Astrocyte (in vitro differentiated cells and primary cell): ENCODE measurements at regions not wholly inside any gene's neighbourhood (a gene's known extent, or its start where the extent isn't known, plus 50 kb on each side); places are given as distances from the start of the nearest gene placed in this dataset.

Experiments
- DNase-seq: peaks from one replicate; pipeline ENCODE4 v3.0.0-alpha.2; 2010; ENCODE audit warnings: low read depth
- FAIRE-seq: peaks from 2 replicates; lab custom pipeline; 2011; peaks lifted over from hg19 to GRCh38; lab: Jason Lieb, UNC
- H2AFZ ChIP-seq: 2 replicates; pipeline ENCODE4 v1.6.0; 2012; ENCODE audit warnings: low read depth, low read length, inconsistent platforms
- H3K27ac ChIP-seq: 2 replicates; pipeline ENCODE4 v1.5.1; 2011; ENCODE audit warnings: low read depth, low read length, inconsistent platforms
- H3K27me3 ChIP-seq: 2 replicates; pipeline ENCODE4 v1.6.0; 2011; ENCODE audit warnings: low read length, inconsistent platforms; ENCODE audit not compliant: insufficient read depth
- H3K36me3 ChIP-seq: 2 replicates; pipeline ENCODE4 v1.5.1; 2011; ENCODE audit warnings: low read length, inconsistent platforms; ENCODE audit not compliant: insufficient read depth
- H3K4me1 ChIP-seq: 2 replicates; pipeline ENCODE4 v1.5.1; 2011; ENCODE audit warnings: low read length, inconsistent platforms; ENCODE audit not compliant: insufficient read depth
- H3K4me2 ChIP-seq: 2 replicates; pipeline ENCODE4 v1.6.0; 2012; ENCODE audit warnings: low read length, inconsistent platforms
- H3K4me3 ChIP-seq: 2 replicates; pipeline ENCODE4 v1.5.1; 2011; ENCODE audit warnings: low read depth, mild to moderate bottlenecking, low read length, inconsistent platforms; ENCODE audit not compliant: insufficient read depth
- H3K79me2 ChIP-seq: 2 replicates; pipeline ENCODE4 v1.6.0; 2012; ENCODE audit warnings: mild to moderate bottlenecking, low read length, inconsistent platforms; ENCODE audit not compliant: insufficient read depth
- H3K9ac ChIP-seq: 2 replicates; pipeline ENCODE4 v1.6.0; 2012; ENCODE audit warnings: mild to moderate bottlenecking, low read length, inconsistent platforms
- H3K9me3 ChIP-seq: 2 replicates; pipeline ENCODE4 v1.5.1; 2012; ENCODE audit warnings: low read depth, mild to moderate bottlenecking, low read length, inconsistent platforms; ENCODE audit not compliant: insufficient read depth
- H4K20me1 ChIP-seq: 2 replicates; pipeline ENCODE4 v1.6.0; 2012; ENCODE audit warnings: low read length, inconsistent platforms; ENCODE audit not compliant: insufficient read depth
- H3K27ac Mint-ChIP-seq: one replicate; pipeline ENCODE4 v1.8.0; 2021; ENCODE audit warnings: mild to moderate bottlenecking, mixed read lengths; ENCODE audit not compliant: unreplicated experiment
- H3K27me3 Mint-ChIP-seq: one replicate; pipeline ENCODE4 v1.8.0; 2021; ENCODE audit warnings: low read depth, mixed read lengths; ENCODE audit not compliant: unreplicated experiment
- H3K36me3 Mint-ChIP-seq: one replicate; pipeline ENCODE4 v1.8.0; 2021; ENCODE audit warnings: low read depth, mixed read lengths; ENCODE audit not compliant: unreplicated experiment
- H3K4me1 Mint-ChIP-seq: one replicate; pipeline ENCODE4 v1.8.0; 2021; ENCODE audit warnings: low read depth, mixed read lengths; ENCODE audit not compliant: unreplicated experiment
- H3K4me3 Mint-ChIP-seq: one replicate; pipeline ENCODE4 v1.8.0; 2021; ENCODE audit warnings: mild to moderate bottlenecking, moderate library complexity, mixed read lengths; ENCODE audit not compliant: unreplicated experiment
- H3K9me3 Mint-ChIP-seq: one replicate; pipeline ENCODE4 v1.8.0; 2021; ENCODE audit warnings: mild to moderate bottlenecking, mixed read lengths; ENCODE audit not compliant: unreplicated experiment
- EZH2 ChIP-seq: IDR thresholded peaks from 2 replicates; pipeline ENCODE4 v1.6.1; 2012; ENCODE audit warnings: mild to moderate bottlenecking, low read length, inconsistent platforms; ENCODE audit not compliant: insufficient read depth
- TF ChIP-seq, protein P1 (sequence below): IDR thresholded peaks from 2 replicates; pipeline ENCODE4 v1.5.1; 2011; ENCODE audit warnings: low read depth, mild to moderate bottlenecking, inconsistent platforms, low read length, moderate library complexity; ENCODE audit not compliant: insufficient read depth

GRCh38 chr13:78067290-78067689 lies 148.7 kb upstream of the EDNRB start:
- no peaks in the 10 kb centered on the region for H3K9me3 ChIP-seq
- H3K36me3 Mint-ChIP-seq = no peaks in the 10 kb centered on the region
- DNase-seq (no peak), FAIRE-seq (no peak)
- H2AFZ ChIP-seq = no peak overlapping the region
- H3K79me2 ChIP-seq = no peaks in the 10 kb centered on the region
- H3K36me3 ChIP-seq = no peaks in the 10 kb centered on the region
- no peaks in the 10 kb centered on the region for H4K20me1 ChIP-seq
- no peak overlapping the region for H3K9ac ChIP-seq
- H3K9me3 Mint-ChIP-seq = peaks cover 4% of the 10 kb centered on the region
- no peaks in the 10 kb centered on the region for H3K4me1 Mint-ChIP-seq
- no peak overlapping the region for H3K4me3 Mint-ChIP-seq
- no peaks in the 10 kb centered on the region for H3K27me3 Mint-ChIP-seq
- TF ChIP-seq, protein P1, sequence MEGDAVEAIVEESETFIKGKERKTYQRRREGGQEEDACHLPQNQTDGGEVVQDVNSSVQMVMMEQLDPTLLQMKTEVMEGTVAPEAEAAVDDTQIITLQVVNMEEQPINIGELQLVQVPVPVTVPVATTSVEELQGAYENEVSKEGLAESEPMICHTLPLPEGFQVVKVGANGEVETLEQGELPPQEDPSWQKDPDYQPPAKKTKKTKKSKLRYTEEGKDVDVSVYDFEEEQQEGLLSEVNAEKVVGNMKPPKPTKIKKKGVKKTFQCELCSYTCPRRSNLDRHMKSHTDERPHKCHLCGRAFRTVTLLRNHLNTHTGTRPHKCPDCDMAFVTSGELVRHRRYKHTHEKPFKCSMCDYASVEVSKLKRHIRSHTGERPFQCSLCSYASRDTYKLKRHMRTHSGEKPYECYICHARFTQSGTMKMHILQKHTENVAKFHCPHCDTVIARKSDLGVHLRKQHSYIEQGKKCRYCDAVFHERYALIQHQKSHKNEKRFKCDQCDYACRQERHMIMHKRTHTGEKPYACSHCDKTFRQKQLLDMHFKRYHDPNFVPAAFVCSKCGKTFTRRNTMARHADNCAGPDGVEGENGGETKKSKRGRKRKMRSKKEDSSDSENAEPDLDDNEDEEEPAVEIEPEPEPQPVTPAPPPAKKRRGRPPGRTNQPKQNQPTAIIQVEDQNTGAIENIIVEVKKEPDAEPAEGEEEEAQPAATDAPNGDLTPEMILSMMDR = no peak
- no peak for TF ChIP-seq EZH2
- H3K4me1 ChIP-seq = no peaks in the 10 kb centered on the region
- H3K27me3 ChIP-seq = no peaks in the 10 kb centered on the region
- no peak overlapping the region for H3K27ac ChIP-seq
- H3K4me2 ChIP-seq = no peak overlapping the region
- no peak overlapping the region for H3K4me3 ChIP-seq
- H3K27ac Mint-ChIP-seq = no peak overlapping the region

DNA sequence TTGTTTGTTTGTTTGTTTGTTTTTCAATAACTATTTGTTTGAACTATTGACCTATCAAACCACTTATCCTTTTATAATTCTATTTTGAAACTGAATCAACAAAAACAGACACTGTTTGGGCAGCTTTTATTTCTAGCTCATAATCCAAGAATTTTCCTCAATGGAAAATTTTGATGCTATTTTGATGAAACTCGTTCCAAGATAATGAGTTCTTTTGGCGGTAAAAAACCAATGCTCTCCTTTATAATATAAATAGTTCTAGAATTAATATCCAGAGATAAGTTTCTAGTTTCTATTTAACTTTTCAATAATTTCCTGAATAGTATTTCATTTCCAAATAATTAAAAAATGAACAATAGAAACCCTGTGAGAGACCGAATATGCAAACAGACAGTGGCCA lies 146.5 kb upstream of the EDNRB start:
- H3K27me3 ChIP-seq = no peaks in the 10 kb centered on the region
- H3K4me2 ChIP-seq = no peak overlapping the region
- Mint-ChIP-seq H3K4me1 (no peaks in the 10 kb centered on the region), H3K36me3 (no peaks in the 10 kb centered on the region), H3K9me3 (peaks cover 5% of the 10 kb centered on the region), H3K27ac (no peak overlapping the region), H3K27me3 (no peaks in the 10 kb centered on the region), H3K4me3 (no peak overlapping the region)
- H4K20me1 ChIP-seq = no peaks in the 10 kb centered on the region
- H2AFZ ChIP-seq = no peak overlapping the region
- FAIRE-seq = no peak
- no peak overlapping the region for H3K4me3 ChIP-seq
- H3K36me3 ChIP-seq = no peaks in the 10 kb centered on the region
- H3K79me2 ChIP-seq = no peaks in the 10 kb centered on the region
- no peaks in the 10 kb centered on the region for H3K4me1 ChIP-seq
- no peaks in the 10 kb centered on the region for H3K9me3 ChIP-seq
- H3K27ac ChIP-seq = no peak overlapping the region
- DNase-seq = no peak
- TF ChIP-seq, protein P1 = no peak
- TF ChIP-seq EZH2 = no peak
- no peak overlapping the region for H3K9ac ChIP-seq

DNA sequence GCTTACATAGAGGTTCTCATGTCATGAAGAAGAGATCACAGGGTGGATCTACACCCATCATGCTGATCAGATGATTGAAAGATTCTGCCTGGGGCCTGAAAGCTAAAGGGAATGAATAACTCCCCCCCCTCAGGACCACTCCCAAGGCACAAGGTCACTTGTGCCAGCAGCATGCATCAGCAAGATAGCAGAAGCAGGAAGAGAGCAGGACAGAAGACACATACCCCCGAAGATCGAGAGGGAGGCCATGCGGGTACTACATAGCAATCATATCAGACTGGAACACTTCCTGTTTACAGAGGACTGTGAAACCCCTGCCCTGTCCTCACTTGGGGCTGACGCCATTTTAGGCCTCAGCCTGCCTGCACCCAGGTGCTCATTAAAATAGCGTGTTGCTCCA lies 143.2 kb upstream of the EDNRB start:
- Histone ChIP-seq H3K27me3 (no peaks in the 10 kb centered on the region), H3K4me3 (no peak overlapping the region), H3K4me2 (no peak overlapping the region), H3K79me2 (no peaks in the 10 kb centered on the region), H3K36me3 (no peaks in the 10 kb centered on the region), H3K9me3 (no peaks in the 10 kb centered on the region), H3K27ac (no peak overlapping the region), H3K9ac (no peak overlapping the region), H2AFZ (no peak overlapping the region), H4K20me1 (no peaks in the 10 kb centered on the region), H3K4me1 (no peaks in the 10 kb centered on the region)
- Mint-ChIP-seq H3K36me3 (no peaks in the 10 kb centered on the region), H3K27ac (no peak overlapping the region), H3K27me3 (no peaks in the 10 kb centered on the region), H3K9me3 (peaks cover 8% of the 10 kb centered on the region), H3K4me1 (no peaks in the 10 kb centered on the region), H3K4me3 (no peak overlapping the region)
- DNase-seq = no peak
- TF ChIP-seq EZH2 = no peak
- TF ChIP-seq, protein P1 = no peak
- no peak for FAIRE-seq
